Hippocampal formation (tissue), 2 donors: ENCODE measurements at regions not wholly inside any gene's neighbourhood (a gene's known extent, or its start where the extent isn't known, plus 50 kb on each side); places are given as distances from the start of the nearest gene placed in this dataset.

Experiments used
- DNase-seq, 2 donors: peaks; one replicate each; lab custom pipeline; 2025; lab: John Stamatoyannopoulos, UW

- no peak for DNase-seq
Measured at GRCh38 chr10:92792661-92793060, 55.7 kb upstream of the EXOC6 start.
